ENCODE measurements at regions not wholly inside any gene's neighbourhood (a gene's known extent, or its start where the extent isn't known, plus 50 kb on each side); places are given as distances from the start of the nearest gene placed in this dataset.

DNA sequence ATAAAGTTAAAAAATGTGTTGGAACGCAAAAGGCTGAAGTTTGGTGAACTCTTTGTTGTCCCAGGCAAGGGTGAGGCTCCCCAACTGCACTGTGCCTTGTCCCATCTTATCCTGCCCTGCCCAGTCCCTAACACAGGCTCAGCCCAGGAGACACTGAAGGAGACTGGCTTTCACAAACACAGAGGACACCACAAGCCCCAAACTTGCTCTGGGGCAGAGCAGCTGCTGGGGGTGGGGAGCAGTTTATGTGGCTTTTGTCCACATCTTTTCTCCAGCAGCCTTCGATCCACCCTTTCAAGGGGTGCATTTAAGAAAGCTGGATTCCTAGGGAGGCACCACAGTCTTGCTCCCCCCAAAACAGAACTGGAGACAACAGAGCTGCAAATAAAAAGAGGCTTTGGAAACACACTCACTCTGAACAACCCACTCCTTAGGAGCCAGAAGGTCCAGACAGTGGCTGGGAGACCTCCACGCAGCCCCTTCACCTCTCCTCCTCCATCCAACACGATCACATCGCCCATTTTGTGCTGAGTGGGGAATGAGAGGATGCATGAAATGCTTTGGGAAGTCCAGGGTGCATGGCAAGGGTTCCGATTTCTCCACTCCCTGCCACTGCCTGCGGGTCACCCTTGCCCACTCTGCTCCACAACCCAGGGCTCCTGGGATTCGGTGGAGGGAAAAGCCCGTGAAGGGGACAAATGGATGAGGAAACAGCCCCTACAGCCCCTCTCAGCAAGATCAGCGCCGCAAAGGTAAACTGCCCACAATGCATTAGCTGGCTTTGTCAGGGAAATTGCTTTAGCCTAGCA lies 260.5 kb upstream of the TLE3 start:
- no peak for DNase-seq

- no peak for DNase-seq
Observed at GRCh38 chr15:70357453-70357852, 259.7 kb upstream of the TLE3 start.

DNA sequence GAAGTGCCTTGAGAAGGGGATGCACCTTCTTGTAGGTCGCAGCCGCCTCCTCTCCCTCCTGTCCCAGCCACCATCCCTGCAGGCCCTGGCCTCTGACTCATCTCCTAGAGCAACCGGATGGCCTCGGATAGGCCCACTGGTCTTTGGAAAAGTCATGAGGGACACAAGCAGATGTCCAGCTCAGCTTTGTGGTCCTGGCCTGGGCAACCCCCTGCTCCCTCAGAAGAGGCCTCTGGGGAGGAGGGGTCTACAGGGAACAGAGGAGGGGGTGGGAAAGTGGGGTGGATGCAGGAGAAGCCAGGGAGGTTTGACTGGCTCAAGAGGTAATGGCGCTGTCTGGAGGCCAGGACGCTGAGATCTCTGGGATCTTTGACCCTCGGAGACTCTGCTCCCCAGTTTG lies 259.2 kb upstream of the TLE3 start:
- no peak for DNase-seq

DNA sequence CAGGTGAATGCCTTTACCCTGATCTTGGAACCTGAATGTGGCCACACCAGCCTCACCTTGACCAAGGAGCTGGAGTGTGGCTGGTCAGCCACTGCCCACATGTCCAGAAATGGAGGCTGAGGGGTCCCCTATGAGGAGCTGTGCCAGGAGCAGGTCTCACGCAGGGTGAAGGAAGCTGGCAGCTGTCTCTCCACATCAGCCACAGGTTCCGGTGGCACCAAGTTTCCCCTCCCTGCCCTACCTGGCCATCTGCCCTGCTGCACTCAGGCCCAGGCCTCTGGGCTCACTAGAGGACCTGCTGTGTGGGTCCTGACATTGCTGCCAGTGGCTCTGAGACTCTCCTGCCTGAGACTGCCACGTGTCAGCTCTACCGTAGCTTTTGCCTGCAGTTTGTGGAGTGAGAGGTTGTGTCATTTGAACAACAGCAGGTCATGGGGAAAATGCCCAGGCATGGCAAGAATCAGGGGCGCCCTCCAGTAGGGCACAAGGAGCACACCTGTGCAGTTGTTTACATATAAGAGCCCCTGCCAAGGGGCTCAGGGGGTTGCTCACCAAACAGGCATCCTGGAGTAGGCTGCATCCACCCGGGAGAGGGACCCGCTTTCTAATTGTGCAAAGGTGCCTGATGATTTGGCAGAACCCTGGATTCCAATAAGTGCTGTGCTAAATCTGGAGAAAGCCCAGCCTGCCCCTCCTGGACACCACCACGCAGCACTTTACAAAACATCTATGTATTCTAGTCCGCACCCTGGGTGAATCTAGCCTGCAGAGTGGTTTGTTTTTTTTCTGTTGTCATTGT lies 258.5 kb upstream of the TLE3 start:
- DNase-seq = no peak

- no peak for DNase-seq
Observed at GRCh38 chr15:70355275-70355795, 257.6 kb upstream of the TLE3 start.

- no peak for DNase-seq
Observed at GRCh38 chr15:70354346-70354905, 256.7 kb upstream of the TLE3 start.

GRCh38 chr15:70353606-70354345 lies 256.1 kb upstream of the TLE3 start:
- no peak for DNase-seq

- DNase-seq = no peak
Observed at GRCh38 chr15:70351941-70352774, 254.4 kb upstream of the TLE3 start.

GRCh38 chr15:70351391-70351790 lies 253.7 kb upstream of the TLE3 start:
- DNase-seq = no peak

GRCh38 chr15:70348581-70349344 lies 251.0 kb upstream of the TLE3 start:
- peak; percentile 45 for DNase-seq

DNA sequence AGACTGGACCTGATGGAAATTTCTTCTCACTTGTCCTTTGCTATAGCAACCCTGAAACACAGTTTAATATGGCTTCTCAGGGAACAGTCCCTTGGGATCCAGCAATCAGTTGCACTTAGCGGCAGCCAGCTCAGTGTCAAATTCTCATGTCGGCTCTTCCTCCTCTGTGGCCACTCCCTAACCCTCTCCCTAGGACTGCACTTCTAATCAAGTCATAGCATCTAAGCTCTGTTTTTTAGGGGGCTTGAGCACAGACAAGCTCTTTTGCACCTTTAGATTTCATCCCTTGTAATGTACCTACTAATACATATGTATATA lies 250.5 kb upstream of the TLE3 start:
- DNase-seq = no peak

DNA sequence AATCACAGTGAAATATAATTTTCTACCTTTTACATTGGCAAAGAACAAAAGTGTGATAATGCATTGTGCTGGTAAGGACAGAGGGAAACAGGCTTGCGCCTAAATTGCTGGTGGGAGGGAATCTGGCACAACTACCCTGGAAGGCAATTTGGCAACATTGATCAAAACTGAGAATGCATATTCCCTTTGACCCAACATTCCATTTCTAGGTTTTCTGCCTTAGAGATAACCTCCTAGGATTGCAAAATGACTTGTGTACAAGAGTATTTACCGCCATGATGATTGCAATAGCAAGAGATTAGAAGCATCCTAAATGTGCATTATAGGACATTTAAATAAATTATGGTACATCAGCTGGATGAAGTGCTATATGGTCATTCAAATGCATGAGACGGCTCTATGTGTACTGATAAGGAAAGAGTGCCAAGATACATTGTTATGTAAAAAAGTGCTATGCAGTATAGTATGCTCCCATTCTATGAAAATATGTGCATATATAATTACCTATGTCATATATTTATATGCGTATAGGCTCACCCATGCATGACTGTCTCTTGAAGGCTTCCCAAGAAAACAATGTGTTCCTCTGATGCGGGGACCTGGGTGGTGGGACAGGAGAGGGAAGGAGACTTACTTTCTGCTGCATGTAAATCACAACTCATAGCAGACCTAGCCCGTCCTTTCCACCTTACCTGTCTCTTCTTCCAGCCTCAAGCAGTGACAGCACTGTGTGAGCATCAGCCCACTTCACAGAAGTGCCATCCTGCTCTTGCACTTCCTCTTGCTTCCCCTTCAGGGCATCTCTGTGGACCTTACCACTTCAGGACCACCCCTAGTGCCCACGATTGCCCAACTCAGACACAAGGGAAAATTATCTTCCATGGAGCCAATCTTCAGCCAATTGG lies 249.9 kb upstream of the TLE3 start:
- no peak for DNase-seq

- DNase-seq = no peak
Observed at GRCh38 chr15:70345251-70346019, 247.7 kb upstream of the TLE3 start.

GRCh38 chr15:70344666-70345065 lies 246.9 kb upstream of the TLE3 start:
- DNase-seq = no peak

GRCh38 chr15:70343961-70344621 lies 246.4 kb upstream of the TLE3 start:
- DNase-seq = no peak

GRCh38 chr15:70342554-70343548 lies 245.1 kb upstream of the TLE3 start:
- no peak for DNase-seq

- no peak for DNase-seq
Observed at GRCh38 chr15:70342141-70342540, 244.4 kb upstream of the TLE3 start.

DNA sequence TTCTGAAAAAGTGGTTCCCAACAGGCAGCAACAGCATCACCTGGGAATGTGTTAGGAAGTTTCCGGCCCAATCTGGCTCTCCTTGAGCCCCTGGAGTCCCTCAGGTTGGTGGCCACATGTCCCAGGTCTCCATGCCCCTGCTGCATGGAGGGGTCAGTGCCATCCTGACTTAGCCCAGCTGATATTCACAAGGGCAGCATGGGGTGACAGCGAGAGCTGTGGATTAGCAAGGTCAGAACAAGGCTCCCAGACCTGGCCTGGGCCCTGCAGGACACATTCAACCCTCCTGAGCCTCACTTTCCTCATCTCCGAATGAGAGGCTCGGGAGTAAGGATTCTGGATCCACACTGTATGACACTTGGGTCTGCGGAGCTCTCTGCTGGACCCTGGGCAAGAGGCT lies 243.8 kb upstream of the TLE3 start:
- no peak for DNase-seq
